ENCODE measurements at regions not wholly inside any gene's neighbourhood (a gene's known extent, or its start where the extent isn't known, plus 50 kb on each side); places are given as distances from the start of the nearest gene placed in this dataset.
"Not testable (repeated sequence)": the region's sequence is repeated elsewhere in the genome, so short reads cannot be mapped to it uniquely, and the experiment has no call there.

DNA sequence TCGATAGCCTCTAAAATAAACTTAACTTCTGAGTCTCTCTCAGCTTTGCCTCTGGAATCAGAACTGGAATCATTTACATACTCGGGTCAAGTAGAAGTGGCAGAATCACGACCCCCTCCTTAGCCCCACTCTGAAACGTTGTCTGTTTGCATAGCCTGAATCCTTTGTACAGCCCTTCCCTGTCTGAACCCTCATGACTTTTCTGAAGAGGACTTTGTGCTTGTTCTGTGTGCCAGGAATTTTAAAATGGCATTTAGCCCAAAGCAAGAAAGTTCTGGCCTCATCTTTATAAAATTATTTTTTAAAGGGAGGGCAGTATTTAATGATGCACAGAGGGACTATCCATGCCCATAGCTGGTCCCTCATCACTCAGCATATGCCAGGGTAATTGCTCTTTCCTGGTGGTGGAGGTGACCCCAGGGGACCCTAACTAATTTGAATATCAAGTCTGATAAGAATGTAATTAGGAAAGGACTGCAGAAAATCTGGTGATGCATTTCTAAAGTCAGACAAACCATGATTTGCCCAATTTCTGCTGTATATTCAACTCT lies 342.7 kb upstream of the TNRC6C start:
- H3K36me3 Mint-ChIP-seq (ENCODE audit: low read depth), result peaks cover 3% of the 10 kb centered on the region
- peaks cover 6% of the 10 kb centered on the region for H3K27me3 Mint-ChIP-seq (ENCODE audit: low read depth)
- CTCF ChIA-PET, result interaction anchor here (1.5 kb wide), 1 partner anchor 30 kb away, joined by 3 read pairs; no protein-coding TSS in a partner anchor
- no peak for ATAC-seq
- H3K4me3 Mint-ChIP-seq, result no peak overlapping the region
- no peak for DNase-seq
- H3K9me3 Mint-ChIP-seq (ENCODE audit: insufficient read depth), result no peaks in the 10 kb centered on the region
- no peak overlapping the region for H3K27ac Mint-ChIP-seq
- peaks cover 28% of the 10 kb centered on the region for H3K4me1 Mint-ChIP-seq (ENCODE audit: low read depth)
- POLR2A ChIA-PET, result interaction anchor here (1.2 kb wide), 1 partner anchor 12 kb away, joined by 4 read pairs; no protein-coding TSS in a partner anchor

DNA sequence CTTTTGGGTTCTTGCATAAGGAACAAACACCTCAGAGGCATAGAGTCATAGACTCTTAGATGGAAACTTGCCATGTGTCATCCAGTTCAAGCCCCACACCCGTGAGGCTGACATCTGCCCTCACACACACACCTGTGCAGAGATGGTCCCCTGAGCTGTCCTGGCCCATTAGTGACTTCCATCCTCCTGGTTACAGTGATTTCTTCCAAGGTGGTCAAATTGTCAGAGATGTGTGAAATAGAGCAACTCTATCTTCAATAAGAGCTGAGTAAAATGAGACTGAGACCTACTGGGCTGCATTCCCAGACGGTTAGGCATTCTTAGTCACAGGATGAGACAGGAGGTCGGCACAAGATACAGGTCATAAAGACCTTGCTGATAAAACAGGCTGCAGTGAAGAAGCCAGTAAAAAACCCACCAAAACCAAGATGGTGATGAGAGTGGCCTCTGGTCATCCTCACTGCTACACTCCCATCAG lies 342.2 kb upstream of the TNRC6C start:
- Mint-ChIP-seq H3K27me3 (ENCODE audit: low read depth) (peaks cover 6% of the 10 kb centered on the region), H3K27ac (no peak overlapping the region), H3K36me3 (ENCODE audit: low read depth) (peaks cover 3% of the 10 kb centered on the region), H3K4me3 (no peak overlapping the region), H3K4me1 (ENCODE audit: low read depth) (peaks cover 23% of the 10 kb centered on the region), H3K9me3 (ENCODE audit: insufficient read depth) (no peaks in the 10 kb centered on the region)
- ATAC-seq (no peak), DNase-seq (no peak)
- CTCF ChIA-PET, result interaction anchor here (1.5 kb wide), 1 partner anchor 29 kb away, joined by 3 read pairs; no protein-coding TSS in a partner anchor
- POLR2A ChIA-PET, result interaction anchor here (1.2 kb wide), 1 partner anchor 12 kb away, joined by 4 read pairs; no protein-coding TSS in a partner anchor

DNA sequence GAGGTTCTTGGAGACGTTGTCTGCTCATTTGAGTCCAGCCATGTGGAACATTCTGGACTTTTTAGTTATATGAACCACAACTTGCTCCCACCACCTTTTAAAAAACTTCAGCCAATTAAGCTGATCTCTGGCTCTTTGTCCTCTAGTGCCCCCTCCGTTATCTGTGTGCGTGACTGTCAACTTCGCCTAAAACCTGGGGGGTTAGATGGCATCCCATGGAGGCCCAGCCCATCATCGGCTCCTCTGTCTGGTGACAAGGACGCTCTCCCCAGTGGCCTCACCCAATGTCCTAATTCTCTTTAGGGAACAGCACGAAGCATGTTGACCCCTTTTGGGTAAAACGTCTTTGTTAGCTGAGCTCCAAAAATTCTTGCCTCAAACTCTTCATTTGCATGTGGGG lies 341.0 kb upstream of the TNRC6C start:
- H3K4me3 Mint-ChIP-seq, result no peak overlapping the region
- peaks cover 3% of the 10 kb centered on the region for H3K36me3 Mint-ChIP-seq (ENCODE audit: low read depth)
- no peaks in the 10 kb centered on the region for H3K9me3 Mint-ChIP-seq (ENCODE audit: insufficient read depth)
- no peak for DNase-seq
- H3K27ac Mint-ChIP-seq, result no peak overlapping the region
- peaks cover 6% of the 10 kb centered on the region for H3K27me3 Mint-ChIP-seq (ENCODE audit: low read depth)
- CTCF ChIA-PET, result interaction anchor here (0.7 to 1.1 kb wide), 2 partner anchors 397 to 1009 kb away, joined by 3 read pairs; no protein-coding TSS in a partner anchor
- no peak for ATAC-seq
- POLR2A ChIA-PET, result no interaction called here
- H3K4me1 Mint-ChIP-seq (ENCODE audit: low read depth), result peaks cover 16% of the 10 kb centered on the region

DNA sequence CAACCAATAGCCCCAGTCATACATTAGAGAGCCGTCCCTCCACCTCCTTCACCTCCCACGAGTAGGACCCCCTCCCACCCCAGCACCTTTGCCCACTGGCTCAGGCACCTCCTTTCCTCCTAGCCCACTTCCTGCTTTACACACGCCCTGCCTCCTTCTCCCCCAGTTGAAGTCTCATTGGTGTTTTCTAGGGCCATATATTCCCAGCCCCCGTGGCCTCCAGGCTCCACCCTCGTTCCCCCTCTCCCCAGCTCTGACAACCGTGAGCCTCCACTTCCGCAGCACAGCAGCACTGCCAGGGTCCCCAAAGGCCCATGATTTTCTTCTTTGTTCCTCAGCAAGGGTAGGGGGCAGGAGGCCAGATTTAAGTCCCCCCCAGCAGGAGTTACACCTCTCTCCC lies 340.3 kb upstream of the TNRC6C start:
- H3K4me1 Mint-ChIP-seq (ENCODE audit: low read depth), result peaks cover 16% of the 10 kb centered on the region
- peaks cover 3% of the 10 kb centered on the region for H3K36me3 Mint-ChIP-seq (ENCODE audit: low read depth)
- ChIA-PET POLR2A (interaction anchor here (1.0 kb wide), 1 partner anchor 7 kb away, joined by 3 read pairs; no protein-coding TSS in a partner anchor), CTCF (interaction anchor here (1.1 to 3.2 kb wide), 2 partner anchors 8 to 396 kb away, joined by 3 to 9 read pairs; no protein-coding TSS in a partner anchor)
- DNase-seq, result peak; percentile 62
- H3K27me3 Mint-ChIP-seq (ENCODE audit: low read depth), result peaks cover 6% of the 10 kb centered on the region
- no peaks in the 10 kb centered on the region for H3K9me3 Mint-ChIP-seq (ENCODE audit: insufficient read depth)
- H3K27ac Mint-ChIP-seq, result peak overlapping the region; percentile 80
- H3K4me3 Mint-ChIP-seq, result no peak overlapping the region
- ATAC-seq, result peak; percentile 87

DNA sequence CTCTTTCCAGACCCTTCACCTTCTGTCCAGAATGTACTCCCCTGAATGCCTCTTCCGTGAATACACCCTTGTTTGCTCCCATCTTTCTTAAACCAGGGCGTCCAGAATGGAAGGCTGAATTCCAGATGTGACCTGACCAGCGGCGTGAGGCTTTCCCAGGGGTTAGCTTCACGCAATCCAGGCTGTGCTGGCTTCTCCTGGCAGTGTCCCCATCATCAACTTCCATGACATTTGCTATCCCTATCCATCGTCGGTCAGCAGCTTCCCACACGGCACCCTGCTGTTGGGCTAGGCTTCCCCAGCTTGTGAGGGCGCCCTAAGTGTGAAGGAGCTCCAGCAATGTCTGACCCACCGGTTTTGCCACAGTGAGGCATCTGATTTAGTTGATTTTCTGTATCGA lies 339.8 kb upstream of the TNRC6C start:
- POLR2A ChIA-PET, result interaction anchor here (1.0 kb wide), 1 partner anchor 8 kb away, joined by 3 read pairs; no protein-coding TSS in a partner anchor
- ATAC-seq, result no peak
- H3K27me3 Mint-ChIP-seq (ENCODE audit: low read depth), result peaks cover 6% of the 10 kb centered on the region
- DNase-seq, result no peak
- CTCF ChIA-PET, result interaction anchor here (3.2 kb wide), 1 partner anchor 8 kb away, joined by 9 read pairs; no protein-coding TSS in a partner anchor
- H3K4me1 Mint-ChIP-seq (ENCODE audit: low read depth), result peaks cover 16% of the 10 kb centered on the region
- no peak overlapping the region for H3K4me3 Mint-ChIP-seq
- H3K9me3 Mint-ChIP-seq (ENCODE audit: insufficient read depth), result no peaks in the 10 kb centered on the region
- peak overlapping the region; percentile 80 for H3K27ac Mint-ChIP-seq
- peaks cover 3% of the 10 kb centered on the region for H3K36me3 Mint-ChIP-seq (ENCODE audit: low read depth)

DNA sequence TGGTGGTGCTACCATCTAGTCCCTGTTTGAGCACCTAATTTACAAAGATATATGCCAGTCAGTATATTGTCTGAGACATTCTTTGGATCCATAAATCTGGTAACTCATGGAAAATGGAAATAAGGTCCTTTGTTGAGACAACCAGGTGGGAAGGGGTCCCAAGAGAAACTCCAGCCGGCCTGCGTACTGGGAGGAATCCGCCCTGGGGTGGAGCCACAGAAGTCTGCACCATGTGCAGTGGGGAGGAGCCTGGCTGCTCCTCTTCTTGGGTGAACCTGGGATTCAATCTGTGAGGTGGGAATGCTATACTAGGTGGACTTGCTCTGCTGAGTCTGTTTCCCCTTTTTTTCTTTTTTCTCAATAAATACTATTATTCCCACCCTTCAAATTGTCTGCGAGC lies 339.2 kb upstream of the TNRC6C start:
- peaks cover 6% of the 10 kb centered on the region for H3K27me3 Mint-ChIP-seq (ENCODE audit: low read depth)
- no peak for DNase-seq
- H3K36me3 Mint-ChIP-seq (ENCODE audit: low read depth), result peaks cover 3% of the 10 kb centered on the region
- H3K9me3 Mint-ChIP-seq (ENCODE audit: insufficient read depth), result no peaks in the 10 kb centered on the region
- ATAC-seq, result no peak
- no peak overlapping the region for H3K27ac Mint-ChIP-seq
- CTCF ChIA-PET, result interaction anchor here (0.9 to 3.2 kb wide), 2 partner anchors 9 to 46 kb away, joined by 3 to 9 read pairs; no protein-coding TSS in a partner anchor
- POLR2A ChIA-PET, result interaction anchor here (0.7 to 1.0 kb wide), 2 partner anchors 9 to 26 kb away, joined by 3 read pairs; no protein-coding TSS in a partner anchor
- no peak overlapping the region for H3K4me3 Mint-ChIP-seq
- peaks cover 16% of the 10 kb centered on the region for H3K4me1 Mint-ChIP-seq (ENCODE audit: low read depth)

DNA sequence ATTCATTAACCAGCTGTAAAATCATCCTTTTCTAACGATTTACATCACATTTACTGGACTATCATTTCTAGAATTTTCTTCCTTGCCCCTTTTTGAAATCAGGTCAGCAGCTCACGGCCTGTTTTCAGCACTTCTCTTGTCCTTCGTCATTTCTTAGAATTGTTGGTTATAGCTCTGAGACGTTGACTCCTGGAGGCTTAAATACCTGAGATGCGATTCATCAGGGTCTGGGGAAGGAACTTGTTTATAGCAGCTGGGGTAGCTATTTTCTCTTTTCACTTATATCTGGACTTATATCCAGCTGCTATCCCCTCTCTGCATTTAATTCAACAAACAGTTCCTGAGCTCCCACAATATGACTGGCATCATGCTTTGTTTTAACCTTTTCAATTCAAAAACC lies 338.7 kb upstream of the TNRC6C start:
- CTCF ChIA-PET, result interaction anchor here (0.9 to 3.2 kb wide), 2 partner anchors 9 to 46 kb away, joined by 3 to 9 read pairs; no protein-coding TSS in a partner anchor
- POLR2A ChIA-PET, result interaction anchor here (0.7 kb wide), 1 partner anchor 25 kb away, joined by 3 read pairs; no protein-coding TSS in a partner anchor
- ATAC-seq (no peak), DNase-seq (no peak)
- peaks cover 3% of the 10 kb centered on the region for H3K36me3 Mint-ChIP-seq (ENCODE audit: low read depth)
- H3K27me3 Mint-ChIP-seq (ENCODE audit: low read depth), result peaks cover 4% of the 10 kb centered on the region
- no peak overlapping the region for H3K27ac Mint-ChIP-seq
- no peak overlapping the region for H3K4me3 Mint-ChIP-seq
- H3K4me1 Mint-ChIP-seq (ENCODE audit: low read depth), result peaks cover 16% of the 10 kb centered on the region
- no peaks in the 10 kb centered on the region for H3K9me3 Mint-ChIP-seq (ENCODE audit: insufficient read depth)

DNA sequence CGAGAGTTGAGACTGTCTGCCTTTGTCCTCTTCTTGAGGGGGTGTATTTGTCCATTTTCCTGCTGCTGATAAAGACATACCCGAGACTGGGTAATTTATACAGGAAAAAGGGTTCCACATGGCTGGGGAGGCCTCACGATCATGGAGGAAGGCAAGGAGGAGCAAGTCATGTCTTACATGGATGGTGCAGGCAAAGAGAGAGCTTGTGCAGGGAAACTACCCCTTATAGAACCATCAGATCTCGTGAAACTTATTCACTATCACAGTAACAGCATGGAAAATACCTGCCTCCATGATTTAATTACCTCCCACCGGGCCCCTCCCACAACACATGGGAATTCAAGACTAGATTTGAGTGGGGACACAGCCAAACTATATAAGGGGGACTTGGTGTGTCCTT lies 338.2 kb upstream of the TNRC6C start:
- no peak overlapping the region for H3K27ac Mint-ChIP-seq
- ATAC-seq (no peak), DNase-seq (no peak)
- peaks cover 16% of the 10 kb centered on the region for H3K4me1 Mint-ChIP-seq (ENCODE audit: low read depth)
- H3K36me3 Mint-ChIP-seq (ENCODE audit: low read depth), result peaks cover 3% of the 10 kb centered on the region
- H3K27me3 Mint-ChIP-seq (ENCODE audit: low read depth), result peaks cover 6% of the 10 kb centered on the region
- CTCF ChIA-PET, result interaction anchor here (0.9 to 3.2 kb wide), 2 partner anchors 10 to 45 kb away, joined by 3 to 9 read pairs; no protein-coding TSS in a partner anchor
- no peak overlapping the region for H3K4me3 Mint-ChIP-seq
- H3K9me3 Mint-ChIP-seq (ENCODE audit: insufficient read depth), result no peaks in the 10 kb centered on the region
- POLR2A ChIA-PET, result no interaction called here

DNA sequence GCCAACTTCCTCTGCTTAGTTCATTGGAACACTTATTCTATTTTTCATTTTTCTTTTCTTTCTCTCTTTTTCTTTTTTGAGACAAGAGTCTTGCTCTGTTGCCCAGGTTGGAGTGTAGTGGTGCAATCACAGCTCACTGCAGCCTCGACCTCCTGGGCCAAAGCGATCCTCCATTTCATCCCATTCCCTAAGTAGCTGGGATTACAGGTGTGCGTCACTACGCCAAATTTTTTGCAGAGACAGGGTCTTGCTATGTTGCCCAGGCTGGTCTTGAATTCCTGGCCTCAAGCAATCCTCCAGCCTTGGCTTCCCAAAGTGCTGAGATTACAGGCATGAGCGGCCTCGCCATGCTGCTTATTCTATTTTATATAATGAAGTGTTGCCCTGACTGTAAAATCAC lies 336.4 kb upstream of the TNRC6C start:
- peaks cover 16% of the 10 kb centered on the region for H3K4me1 Mint-ChIP-seq (ENCODE audit: low read depth)
- H3K36me3 Mint-ChIP-seq (ENCODE audit: low read depth); DNase-seq; H3K27me3 Mint-ChIP-seq (ENCODE audit: low read depth); H3K27ac Mint-ChIP-seq; H3K9me3 Mint-ChIP-seq (ENCODE audit: insufficient read depth); ATAC-seq; CTCF ChIA-PET; H3K4me3 Mint-ChIP-seq: not testable (repeated sequence)
- POLR2A ChIA-PET, result interaction anchor here (1.2 kb wide), 1 partner anchor 336 kb away, joined by 4 read pairs; the partner anchor contains the start of gene TNRC6C

DNA sequence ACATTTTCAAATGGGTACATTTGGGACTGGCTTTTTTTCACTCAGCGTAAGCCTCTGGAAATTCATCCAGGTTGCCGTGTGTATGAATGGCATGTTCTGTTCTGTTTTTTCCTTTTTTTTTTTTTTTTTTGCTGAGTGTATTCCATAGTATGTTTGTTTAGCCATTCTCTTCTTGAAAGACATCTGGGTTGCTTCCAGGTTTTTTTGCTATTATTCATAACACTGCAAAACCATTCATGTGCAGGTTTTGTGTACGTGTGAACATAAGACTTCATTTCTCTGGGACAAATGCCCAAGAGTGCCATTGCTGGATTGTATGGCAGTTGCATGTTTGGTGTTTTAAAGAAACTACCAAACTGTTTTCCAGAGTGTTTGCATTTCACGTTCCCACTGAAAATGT lies 335.9 kb upstream of the TNRC6C start:
- Mint-ChIP-seq H3K27me3 (ENCODE audit: low read depth) (peaks cover 13% of the 10 kb centered on the region), H3K9me3 (ENCODE audit: insufficient read depth) (peaks cover 9% of the 10 kb centered on the region), H3K4me1 (ENCODE audit: low read depth) (peaks cover 15% of the 10 kb centered on the region), H3K4me3 (no peak overlapping the region), H3K27ac (no peak overlapping the region), H3K36me3 (ENCODE audit: low read depth) (peaks cover 9% of the 10 kb centered on the region)
- DNase-seq (no peak), ATAC-seq (no peak)
- POLR2A ChIA-PET, result no interaction called here
- CTCF ChIA-PET, result no interaction called here

DNA sequence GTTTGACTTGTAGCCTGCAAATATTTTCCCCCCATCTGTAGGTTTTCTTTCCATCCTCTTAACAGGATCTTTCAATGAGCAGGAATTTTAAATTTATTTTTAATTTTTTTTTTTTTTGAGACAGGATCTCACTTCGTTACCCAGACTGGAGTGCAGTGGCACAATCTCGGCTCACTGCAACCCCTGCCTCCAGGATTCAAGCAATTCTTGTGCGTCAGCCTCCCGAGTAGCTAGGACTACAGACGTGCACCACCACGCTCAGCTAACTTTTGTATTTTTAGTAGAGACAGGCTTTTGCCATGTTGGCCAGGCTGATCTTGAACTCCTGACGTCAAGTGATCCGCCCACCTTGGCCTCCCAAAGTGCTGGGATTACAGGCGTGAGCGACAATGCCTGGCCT lies 335.2 kb upstream of the TNRC6C start:
- H3K4me1 Mint-ChIP-seq (ENCODE audit: low read depth); CTCF ChIA-PET; H3K36me3 Mint-ChIP-seq (ENCODE audit: low read depth); POLR2A ChIA-PET; ATAC-seq; H3K27ac Mint-ChIP-seq; DNase-seq; H3K4me3 Mint-ChIP-seq: not testable (repeated sequence)
- Mint-ChIP-seq H3K27me3 (ENCODE audit: low read depth) (peaks cover 18% of the 10 kb centered on the region), H3K9me3 (ENCODE audit: insufficient read depth) (peaks cover 11% of the 10 kb centered on the region)

DNA sequence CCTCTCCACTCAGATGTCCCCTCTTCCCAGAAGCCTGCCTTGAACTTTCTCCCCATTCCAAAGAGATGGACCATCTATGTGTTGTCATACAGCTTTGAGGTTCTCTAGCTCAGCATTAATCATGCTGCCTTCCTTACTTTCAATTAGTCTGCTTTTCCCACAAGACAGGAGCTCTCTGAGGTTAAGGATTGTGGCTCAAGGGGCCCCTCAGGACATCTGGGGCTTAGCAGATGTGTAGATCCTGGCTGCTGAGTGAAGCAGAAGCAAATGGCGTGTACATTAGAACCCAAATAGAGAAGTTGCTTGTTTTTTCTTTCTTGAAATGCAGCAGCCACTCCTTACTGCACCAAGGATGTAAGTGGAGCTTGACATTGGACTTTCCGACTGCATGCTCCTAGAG lies 330.5 kb upstream of the TNRC6C start:
- Mint-ChIP-seq H3K27ac (no peak overlapping the region), H3K36me3 (ENCODE audit: low read depth) (peaks cover 6% of the 10 kb centered on the region), H3K27me3 (ENCODE audit: low read depth) (peaks cover 20% of the 10 kb centered on the region), H3K9me3 (ENCODE audit: insufficient read depth) (peaks cover 11% of the 10 kb centered on the region), H3K4me3 (no peak overlapping the region), H3K4me1 (ENCODE audit: low read depth) (no peaks in the 10 kb centered on the region)
- POLR2A ChIA-PET, result interaction anchor here (0.9 kb wide), 1 partner anchor 12 kb away, joined by 4 read pairs; no protein-coding TSS in a partner anchor
- no peak for ATAC-seq
- no peak for DNase-seq
- CTCF ChIA-PET, result no interaction called here

Measured in activated CD8-positive, alpha-beta T cell treated with anti-CD3 and anti-CD28 coated beads, Interleukin-2, amount 10 ng/mL, durations not matched to agents 7 days and 5 days (primary cell).